Activated CD4-positive, CD25-positive, alpha-beta regulatory T cell (primary cell): ENCODE measurements at regions not wholly inside any gene's neighbourhood (a gene's known extent, or its start where the extent isn't known, plus 50 kb on each side); places are given as distances from the start of the nearest gene placed in this dataset.
"Not testable (repeated sequence)": the region's sequence is repeated elsewhere in the genome, so short reads cannot be mapped to it uniquely, and the experiment has no call there.

ENCODE experiments used
- DNase-seq, 4 experiments: peaks; one replicate each; lab custom pipeline; 2025; lab: John Stamatoyannopoulos, UW

DNA sequence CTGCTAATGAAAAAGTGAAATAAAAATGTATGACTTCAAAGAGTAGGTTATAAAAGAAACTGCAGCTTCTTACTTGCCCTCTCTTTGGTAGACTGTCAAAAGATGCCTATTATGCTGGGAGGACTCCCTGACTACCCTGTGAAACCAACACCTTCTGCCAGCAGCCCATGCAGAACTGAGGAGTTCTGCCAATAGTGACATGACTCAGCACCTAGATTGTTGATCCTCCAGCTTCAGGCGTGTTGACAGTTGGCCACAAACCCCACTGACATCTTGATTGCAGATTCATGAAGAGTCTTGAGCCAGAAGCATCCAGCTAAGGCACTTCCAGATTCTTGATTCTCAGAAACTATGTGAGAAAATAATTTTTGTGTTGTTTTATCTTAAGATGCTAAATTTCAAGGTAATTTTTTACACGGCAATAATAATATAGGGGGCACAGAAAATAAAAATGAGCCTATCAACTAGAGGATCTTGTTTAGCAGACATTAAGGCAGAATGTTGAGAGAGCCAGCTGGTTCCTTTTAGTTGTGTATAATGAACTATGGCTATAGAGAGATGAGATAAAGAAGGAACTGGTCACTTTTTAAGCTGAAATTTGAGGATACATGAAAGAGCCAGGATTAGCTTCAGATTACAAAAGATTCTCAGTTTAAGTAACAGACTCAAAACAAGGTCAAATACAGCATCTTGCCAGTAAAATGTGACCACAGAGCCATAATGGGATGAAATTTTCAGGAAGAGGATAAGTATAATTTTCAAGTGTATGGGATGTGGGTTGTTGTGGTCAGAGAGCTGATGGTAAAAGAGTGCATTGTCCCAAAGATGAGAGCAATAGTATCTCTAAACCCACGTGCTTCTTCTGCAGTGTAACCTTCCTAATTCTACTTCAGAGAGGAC lies 588.7 kb upstream of the CBLB start:
- DNase-seq, result no peak

DNA sequence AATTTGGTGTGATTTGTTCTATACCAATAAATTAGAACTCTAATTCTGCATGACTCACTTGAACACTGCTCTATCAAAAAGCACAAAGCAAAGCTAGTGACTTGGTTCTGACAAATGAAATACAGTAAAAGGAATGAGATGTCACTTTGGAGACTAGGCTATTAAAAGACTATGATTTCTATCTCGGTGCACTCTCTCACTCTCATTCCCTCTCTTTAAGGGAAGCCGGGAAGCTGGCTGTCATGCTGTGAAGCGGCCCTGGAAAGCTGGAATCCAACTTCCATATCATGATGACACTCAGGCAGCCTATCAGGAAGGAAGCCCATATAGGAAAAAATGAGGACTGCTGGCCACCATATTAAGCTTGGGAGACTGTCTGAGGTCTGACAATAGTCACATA lies 590.1 kb upstream of the CBLB start:
- DNase-seq, result no peak

DNA sequence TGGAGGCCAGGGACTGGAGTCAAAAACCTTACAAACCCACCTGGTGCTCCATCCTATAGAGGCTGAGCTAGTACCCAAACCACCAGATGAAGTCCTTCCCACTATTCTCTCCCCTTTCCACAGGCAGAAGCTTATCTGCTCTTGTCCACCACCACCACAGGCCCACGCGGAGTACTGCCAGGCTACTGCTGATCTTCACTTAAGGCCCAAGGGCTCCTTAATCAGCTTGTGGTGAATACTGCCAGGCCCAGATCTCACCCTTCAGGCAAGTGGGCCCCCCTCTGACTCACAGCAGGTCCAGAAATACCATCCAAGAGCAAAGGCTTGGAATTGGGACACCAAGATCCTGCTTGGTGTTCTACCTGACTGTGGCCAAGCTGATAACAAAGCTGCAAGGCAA lies 598.1 kb upstream of the CBLB start:
- no peak for DNase-seq

DNA sequence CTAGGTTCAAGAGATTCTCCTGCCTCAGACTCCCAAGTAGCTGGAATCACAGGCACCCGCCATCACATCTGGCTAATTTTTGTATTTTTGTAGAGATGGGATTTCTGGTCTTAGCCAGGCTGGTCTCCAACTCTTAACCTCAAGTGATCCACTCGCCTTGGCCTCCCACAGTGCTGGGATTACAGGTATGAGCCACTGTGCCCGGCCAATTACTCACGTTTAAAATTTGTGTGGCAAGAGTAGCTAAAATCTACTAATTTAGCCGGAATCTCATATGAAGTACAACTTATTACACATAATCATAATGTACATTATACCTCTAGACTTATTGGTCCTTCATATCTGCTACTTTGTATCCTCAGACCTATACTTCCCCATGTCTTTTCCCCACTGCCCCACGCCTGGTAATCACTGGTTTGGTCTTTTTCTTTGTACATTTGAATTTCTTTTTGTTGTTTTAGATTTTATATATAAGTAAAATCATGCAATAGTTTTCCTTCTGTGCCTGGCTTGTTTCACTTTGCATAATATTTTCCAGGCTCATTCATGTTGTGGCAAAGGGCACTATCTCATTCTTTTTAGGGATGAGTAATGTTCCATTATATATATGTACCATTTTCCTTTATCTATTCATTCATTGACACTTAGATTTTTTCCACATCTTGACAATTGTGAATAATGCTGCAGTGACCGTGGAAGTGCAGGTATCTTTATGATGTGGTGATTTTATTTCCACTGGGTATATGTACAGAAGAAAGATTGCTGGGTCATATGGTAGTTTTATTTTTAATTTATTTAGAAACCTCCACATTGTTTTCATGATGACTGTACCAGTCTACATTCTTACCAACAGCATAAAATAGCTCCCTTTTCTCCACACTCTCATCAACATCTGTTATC lies 605.0 kb upstream of the CBLB start:
- no peak for DNase-seq

DNA sequence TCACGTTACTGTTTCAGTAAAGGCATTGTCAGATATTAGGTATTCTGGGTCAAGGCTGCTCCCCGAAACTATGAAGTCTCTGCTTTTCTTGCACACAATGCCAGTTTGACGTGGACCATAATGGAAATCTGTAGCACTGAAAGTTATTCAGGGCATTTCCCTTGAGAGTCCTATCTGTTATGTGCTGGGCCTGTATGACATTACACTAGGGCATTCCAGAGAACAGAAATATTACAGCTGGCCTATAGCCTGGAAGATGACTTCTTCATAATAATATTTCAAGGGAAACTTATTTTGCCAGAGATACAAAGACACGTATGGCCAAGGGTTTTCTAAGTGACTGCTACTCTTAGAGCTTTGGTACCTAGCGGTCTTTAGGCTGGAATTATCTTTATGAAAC lies 613.6 kb upstream of the CBLB start:
- DNase-seq, result no peak

DNA sequence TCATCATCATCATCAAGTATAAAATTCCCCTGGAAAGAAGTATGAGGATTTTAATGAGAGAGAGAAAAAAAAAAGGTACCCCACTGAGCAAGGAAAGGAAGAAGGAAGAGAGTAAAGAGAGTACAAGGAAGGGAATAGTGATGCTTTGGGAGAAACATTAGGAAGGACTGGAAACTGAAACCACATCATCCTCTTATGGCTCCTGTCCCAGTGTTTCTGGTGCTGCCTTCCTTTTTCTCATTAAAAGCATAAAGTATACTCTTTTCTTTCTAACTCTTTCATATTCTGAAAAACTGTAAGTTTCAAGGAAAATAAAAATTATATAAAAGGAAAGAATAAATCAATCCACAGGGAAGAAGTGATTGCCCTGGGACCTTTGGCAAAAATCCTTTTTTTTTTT lies 616.4 kb upstream of the CBLB start:
- no peak for DNase-seq

DNA sequence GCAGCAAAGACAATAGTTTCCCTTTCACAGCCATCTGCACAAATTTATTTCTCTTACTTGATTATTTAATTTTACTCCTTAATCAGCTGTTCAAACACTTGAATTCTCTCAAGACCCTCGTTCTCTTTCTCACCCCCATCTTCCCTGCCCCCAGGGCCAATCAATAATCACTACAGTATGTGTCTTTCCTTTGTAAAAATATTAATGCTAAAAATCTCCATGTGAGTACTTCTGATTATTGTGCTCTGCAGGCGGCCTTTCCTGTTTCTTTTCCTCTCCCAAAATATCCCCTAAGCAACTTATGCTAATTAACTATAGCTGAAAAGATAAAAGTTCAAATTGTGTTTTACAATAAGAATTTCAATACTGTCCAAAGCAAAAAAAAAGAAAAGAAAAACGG lies 617.0 kb upstream of the CBLB start:
- no peak for DNase-seq

DNA sequence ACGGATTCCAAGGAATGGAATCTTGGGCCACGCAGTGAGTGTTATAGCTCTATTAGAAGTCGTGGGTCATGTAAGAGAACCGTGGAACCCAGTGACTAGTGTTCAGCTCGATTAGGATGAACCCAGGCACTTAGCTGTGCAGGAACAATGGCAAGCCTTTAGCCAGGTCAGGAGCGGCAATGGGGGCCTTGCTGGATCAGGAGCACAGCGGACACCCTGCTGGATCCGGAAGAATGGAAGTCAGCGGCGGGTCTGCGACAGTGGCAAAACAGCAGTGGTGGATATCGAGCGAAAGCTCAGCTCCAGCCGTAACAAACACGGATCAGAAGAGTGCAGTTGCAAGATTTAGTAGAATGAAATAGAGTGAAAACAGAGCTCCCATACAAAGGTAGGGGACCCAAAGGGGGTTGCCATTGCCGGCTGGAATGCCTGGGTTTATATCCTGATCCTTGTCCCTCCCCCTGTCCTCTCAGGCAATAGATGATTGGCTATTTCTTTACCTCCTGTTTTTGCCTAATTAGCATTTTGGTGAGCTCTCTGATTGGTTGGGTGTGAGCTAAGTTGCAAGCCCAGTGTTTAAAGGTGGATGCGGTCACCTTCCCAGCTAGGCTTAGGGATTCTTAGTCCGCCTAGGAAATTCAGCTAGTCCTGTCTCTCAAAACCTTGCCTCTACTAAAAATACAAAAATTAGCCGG lies 618.3 kb upstream of the CBLB start:
- not testable (repeated sequence) for DNase-seq

DNA sequence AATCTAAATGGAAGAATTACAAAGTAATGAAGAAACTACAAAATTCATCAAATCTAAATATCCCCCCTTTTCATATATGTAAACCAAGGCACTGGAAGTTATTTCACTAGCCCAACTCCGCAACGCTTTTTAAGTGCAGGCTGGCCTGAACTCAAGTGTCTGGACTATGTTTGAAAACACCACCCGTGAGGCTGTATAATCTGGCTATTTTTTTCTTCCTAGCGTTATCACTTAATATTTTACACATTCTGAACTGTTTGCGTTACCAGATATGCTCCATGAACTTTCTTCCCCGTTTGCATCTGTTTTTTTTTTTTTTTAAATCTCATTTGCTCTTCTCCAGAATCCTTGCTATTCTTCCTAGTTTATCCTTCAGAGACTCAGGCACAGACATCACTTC lies 619.5 kb upstream of the CBLB start:
- no peak for DNase-seq

DNA sequence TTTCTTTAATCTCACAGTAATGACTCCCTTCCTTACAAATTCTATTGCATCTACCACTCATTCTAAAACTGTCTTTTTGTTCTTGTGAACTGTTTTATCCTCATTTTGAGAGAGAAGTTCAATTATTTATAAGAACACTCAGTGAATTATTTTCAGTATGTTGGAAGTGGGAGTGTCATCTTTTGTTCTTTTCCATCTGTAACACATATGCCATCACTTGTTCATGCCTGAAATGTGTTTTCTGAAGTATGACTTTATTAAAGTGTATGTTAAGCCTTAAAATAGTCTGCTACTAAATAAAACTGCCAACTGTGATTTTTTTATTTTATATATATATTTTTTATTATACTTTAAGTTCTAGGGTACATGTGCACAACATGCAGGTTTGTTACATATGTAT lies 623.0 kb upstream of the CBLB start:
- no peak for DNase-seq

DNA sequence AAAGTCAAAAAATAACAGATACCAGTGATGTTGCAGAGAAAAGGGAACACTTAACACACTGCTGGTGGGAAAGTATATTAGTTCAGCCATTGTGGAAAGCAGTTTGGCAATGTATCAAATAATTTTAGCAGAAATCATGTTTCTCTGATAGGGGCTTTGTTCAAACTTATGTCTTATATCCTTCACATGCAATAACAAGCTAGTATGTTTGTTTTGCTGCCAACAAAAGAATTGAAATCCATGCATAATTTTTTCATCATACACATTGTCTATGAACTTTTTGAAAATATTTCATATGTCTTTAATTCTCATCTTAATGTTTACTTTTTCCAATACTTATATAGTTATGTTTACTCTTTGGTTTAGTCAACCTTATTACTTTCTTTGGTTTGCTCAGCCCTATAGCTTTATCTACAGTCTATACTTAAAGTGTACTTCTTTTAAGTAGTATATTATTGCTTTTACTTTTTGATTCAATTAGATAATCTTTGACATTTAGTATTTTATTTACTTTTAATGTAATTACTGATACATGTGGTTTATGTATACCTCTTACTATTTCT lies 639.6 kb upstream of the CBLB start:
- DNase-seq, result no peak

DNA sequence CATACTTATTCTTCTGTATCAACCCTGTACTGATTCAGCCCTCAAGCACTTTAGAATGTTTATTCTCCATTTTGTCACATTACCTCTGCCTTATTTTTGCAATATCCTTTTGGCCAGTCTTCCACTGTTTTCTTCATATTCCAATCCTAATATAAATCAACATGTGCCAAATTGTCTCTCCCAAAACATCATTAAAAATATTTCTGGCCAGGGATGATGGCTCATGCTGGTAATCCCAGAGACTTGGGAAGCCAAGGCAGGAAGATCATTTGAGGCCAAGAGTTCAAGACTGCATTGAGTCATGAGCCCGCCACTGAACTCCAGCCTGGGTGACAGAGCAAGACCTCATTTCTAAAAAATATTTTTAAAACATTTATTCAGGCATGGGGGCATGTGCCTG lies 641.4 kb upstream of the CBLB start:
- no peak for DNase-seq

DNA sequence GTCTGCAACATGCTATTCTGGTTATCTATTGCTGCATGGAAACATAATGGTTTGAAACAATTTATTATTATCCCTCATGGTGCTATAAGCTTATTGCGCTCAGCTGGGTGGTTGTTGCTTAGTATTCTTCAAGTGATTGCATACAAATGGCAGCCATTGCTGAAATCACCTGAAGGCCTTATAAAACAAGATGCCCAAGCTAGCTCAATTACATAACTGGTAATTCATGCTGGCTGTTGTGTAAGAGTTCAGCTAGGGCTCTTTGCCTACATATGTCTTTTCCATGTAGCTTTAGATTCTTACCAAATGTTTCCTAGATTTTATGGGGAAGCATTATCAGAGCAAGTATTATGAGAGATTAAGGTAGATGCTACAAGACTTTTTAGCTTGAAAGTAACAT lies 644.0 kb upstream of the CBLB start:
- DNase-seq, result no peak

DNA sequence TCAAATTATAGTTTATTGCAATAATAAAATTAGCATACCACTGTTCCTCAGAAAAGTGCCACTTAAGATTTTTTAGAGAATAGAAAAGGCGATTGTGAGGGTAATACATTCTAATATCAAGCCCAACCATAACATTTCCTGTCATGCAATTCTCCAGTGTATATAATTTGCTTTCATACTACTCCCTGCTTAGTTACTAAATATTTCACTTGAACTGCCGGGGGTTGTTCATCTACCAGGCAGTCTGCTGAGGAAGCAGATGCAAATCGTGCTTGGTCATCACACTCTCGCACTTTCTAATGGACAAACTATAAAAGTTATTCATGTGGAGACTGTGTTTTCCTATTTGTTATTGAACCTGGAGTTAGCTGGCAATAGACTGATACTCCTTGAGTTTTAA lies 645.6 kb upstream of the CBLB start:
- no peak for DNase-seq

DNA sequence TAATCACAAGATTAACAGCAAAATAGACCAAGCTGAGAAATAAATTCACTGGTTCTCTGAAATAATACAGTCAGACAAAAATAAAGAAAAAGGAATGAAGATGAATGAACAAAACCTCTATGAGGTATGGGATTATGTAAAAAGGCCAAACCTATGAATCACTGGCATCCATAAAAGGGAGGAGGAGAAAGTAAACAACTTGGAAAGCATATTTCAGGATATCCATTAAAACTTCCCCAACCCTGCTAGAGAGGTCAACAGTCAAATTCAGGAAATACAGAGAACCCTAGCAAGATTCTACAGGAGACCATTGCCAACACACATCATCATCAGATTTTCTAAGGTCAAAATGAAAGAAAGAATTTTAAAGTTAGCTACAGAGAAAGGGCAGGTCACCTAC lies 649.7 kb upstream of the CBLB start:
- no peak for DNase-seq

DNA sequence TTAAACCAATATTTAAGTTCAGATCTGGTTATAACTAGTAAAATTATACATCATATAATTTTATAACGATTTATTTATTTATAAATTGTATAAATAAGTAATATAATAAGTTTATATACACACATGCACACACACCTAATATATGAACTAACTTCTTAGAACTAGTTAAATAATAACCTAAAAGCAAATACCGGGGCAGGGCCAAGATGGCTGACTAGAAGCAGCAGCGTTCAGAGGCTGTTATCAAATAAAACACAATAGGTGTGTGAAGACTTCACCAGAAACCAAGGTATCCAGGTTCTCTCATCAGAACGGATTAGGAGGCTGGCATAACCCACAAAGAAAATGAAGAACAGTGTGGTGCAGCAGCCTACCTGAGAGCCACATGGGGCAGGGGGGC lies 653.6 kb upstream of the CBLB start:
- DNase-seq, result no peak

DNA sequence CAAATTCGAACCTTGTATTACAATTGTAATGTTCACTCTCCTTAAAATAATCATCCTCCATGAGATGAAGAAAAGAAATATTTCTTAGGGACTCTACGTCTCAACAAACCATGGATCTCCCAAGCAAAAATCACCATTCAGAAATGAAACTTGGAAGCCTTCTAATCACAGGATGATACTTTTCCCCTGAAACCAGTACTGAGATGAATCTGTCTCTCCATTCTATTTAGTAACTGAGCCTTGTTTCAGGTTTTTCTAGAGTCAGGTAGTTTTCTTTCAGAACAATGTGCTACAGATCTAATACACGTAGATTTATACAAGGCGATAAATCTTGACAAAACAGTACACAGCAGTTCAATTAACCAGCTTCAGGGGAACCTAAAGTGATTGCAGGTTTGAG lies 660.1 kb upstream of the CBLB start:
- no peak for DNase-seq

DNA sequence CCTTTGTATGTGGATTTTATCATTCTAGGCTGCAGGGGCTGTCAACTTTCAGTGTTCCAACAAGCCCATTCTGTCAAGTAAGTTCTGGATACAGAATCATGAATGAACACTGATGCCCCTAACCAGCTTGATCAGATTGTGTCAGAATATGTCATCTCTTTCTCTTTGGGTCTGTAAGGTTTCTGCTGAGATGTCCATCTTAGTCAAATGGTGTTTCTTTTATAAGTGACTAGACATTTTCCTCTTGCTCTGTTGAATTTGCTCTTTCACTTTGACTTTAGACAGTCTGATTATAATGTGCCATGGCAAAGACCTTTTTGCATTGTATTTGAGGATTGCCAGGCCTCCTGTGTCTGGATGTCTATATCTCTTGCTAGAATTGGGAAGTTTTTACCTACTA lies 660.9 kb upstream of the CBLB start:
- no peak for DNase-seq

DNA sequence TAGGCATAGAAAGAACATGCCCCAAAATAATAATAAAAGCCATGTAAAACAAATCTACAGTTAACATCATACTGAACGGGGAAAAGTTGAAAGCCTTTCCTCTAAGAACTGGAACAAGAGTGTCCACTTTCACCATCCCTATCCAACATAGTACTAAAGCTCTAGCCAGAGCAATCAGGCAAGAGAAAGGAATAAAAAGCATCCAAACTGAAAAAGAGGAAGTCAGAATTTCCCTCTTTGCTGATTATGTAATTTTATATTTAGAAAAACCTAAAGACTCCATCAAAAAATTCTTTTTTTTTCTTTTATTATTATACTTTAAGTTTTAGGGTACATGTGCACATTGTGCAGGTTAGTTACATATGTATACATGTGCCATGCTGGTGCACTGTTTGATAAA lies 661.6 kb upstream of the CBLB start:
- DNase-seq, result no peak

DNA sequence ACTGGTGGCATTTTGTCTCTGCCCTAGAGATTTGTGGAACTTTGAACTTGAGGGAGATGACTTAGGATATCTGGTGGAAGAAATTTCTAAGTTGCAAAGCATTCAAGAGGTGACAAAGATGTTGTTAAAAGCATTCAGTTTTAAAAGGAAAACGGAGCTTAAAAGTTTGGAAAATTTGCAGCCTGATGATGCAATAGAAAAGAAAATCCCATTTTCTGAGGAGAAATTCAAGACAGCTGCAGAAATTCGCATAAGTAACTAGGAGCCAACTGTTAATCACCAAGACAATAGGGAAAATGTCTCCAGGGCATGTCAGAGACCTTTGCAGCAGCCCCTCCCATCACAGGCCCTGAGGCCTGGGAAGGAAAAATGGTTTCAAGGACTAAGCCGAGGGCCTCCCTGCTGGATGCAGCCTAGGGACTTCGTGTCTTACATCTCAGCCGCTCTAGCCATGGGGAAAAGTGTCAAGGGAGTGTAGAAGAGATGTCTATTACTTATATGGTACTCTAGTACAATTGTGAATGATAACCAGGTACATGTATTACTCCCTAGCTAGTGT lies 663.0 kb upstream of the CBLB start:
- DNase-seq, result not testable (repeated sequence)

DNA sequence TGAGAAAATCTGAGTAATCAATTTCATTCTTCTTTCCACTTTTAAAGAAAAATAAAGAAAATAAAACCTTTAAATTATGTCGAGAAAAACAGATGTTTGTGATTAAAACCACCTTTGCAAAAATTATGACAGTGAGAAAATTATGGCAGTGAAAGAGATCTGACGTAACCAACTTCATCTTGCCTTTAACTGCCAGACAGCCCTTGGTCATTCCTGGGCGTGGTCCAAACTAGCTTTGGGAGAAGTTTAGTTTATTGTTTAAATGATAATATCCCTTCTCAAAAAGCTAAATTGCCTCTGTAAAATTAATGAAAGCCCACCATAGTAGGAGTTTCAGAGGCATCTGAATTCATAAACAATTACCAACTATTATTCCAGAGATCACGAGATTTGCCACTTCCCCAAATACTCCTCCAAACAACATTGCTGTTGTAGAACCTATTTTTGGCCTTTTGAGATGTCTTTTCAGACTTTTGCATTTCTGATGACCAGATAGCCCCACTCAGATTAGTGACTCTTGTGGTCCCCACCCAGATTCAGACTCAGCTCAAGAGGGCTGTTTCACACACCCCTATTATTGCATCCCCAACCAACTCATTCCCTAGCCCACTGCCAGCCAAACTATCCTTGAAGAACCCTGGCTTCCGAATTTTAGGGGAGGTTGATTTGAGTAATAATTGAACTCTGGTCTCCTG lies 664.4 kb upstream of the CBLB start:
- DNase-seq, result no peak
